ENCODE measurements at regions not wholly inside any gene's neighbourhood (a gene's known extent, or its start where the extent isn't known, plus 50 kb on each side); places are given as distances from the start of the nearest gene placed in this dataset.

DNA sequence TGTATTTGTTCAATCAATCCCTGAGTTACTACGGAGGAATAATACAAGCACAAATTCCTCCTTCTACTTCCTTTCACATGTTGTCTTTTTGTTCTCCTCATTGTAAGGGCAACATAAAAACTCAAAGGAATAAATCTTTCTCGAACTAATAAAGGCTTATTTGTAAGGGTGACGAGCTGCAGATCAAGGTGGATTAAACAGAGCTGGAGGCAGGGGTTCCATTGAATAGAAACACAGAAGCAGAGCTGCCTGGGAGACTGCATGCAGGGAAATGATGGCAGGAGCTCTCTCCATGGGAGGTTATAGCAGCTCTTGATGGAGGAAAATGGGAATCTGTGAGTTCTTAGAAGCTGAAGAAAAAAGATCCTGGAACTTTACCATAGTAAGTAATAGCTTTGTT is 160.2 kb downstream of the CYYR1 start:
- WGBS, 4 donors = 82 to 87% (median 84%) methylated on average over 3 of the region's 3 CpGs
- no peak for DNase-seq
- Histone ChIP-seq H3K27ac (no peak overlapping the region), H3K27me3 (no peaks in the 10 kb centered on the region), H3K4me1 (replicated peaks in 1 of 2) (no peaks in the 10 kb centered on the region), H3K36me3 (replicated peaks in 1 of 2) (no peaks in the 10 kb centered on the region), H3K4me3 (no peak overlapping the region), H3K9me3 (replicated peaks in 1 of 3) (no peaks in the 10 kb centered on the region)
- intact Hi-C loops (cut with DNase I) = no loop called here
- TF ChIP-seq, protein P1, sequence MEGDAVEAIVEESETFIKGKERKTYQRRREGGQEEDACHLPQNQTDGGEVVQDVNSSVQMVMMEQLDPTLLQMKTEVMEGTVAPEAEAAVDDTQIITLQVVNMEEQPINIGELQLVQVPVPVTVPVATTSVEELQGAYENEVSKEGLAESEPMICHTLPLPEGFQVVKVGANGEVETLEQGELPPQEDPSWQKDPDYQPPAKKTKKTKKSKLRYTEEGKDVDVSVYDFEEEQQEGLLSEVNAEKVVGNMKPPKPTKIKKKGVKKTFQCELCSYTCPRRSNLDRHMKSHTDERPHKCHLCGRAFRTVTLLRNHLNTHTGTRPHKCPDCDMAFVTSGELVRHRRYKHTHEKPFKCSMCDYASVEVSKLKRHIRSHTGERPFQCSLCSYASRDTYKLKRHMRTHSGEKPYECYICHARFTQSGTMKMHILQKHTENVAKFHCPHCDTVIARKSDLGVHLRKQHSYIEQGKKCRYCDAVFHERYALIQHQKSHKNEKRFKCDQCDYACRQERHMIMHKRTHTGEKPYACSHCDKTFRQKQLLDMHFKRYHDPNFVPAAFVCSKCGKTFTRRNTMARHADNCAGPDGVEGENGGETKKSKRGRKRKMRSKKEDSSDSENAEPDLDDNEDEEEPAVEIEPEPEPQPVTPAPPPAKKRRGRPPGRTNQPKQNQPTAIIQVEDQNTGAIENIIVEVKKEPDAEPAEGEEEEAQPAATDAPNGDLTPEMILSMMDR (IDR thresholded peaks at IDR 0.05) = no peak
- TF ChIP-seq POLR2A (IDR thresholded peaks at IDR 0.05) = no peak

DNA sequence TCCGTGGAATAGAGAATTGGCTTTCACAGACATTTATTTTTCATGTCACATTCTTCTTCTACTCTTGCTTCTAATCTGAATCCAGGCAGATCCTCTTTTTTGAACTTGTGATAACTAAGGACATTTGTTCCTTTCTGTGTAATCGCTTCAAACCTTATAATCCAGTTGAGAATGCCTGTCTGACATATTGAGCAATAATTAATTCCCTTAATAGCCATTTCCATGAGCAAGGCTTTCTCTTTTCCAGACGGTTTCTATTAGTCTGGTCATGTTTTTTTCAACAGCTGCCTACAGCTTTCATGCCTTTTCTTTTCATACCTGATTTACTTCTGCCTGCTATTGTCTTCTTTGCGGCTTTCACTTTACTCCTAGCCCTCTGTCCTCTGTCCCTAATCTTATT is 163.4 kb downstream of the CYYR1 start:
- intact Hi-C loops (cut with DNase I) = no loop called here
- no peak for DNase-seq
- H3K4me3 ChIP-seq = no peak overlapping the region
- H3K27me3 ChIP-seq = no peaks in the 10 kb centered on the region
- H3K36me3 ChIP-seq (replicated peaks in 1 of 2) = no peaks in the 10 kb centered on the region
- 54 to 65% (median 61%) methylated on average over 4 of the region's 4 CpGs for WGBS, 4 donors
- peaks cover 0 to 9% of the 10 kb centered on the region in 2 donors for H3K4me1 ChIP-seq (replicated peaks in 1 of 2)
- H3K9me3 ChIP-seq (replicated peaks in 1 of 3) = no peaks in the 10 kb centered on the region
- no peak for TF ChIP-seq POLR2A (IDR thresholded peaks at IDR 0.05)
- TF ChIP-seq, protein P1 (IDR thresholded peaks at IDR 0.05) = no peak
- H3K27ac ChIP-seq = no peak overlapping the region

DNA sequence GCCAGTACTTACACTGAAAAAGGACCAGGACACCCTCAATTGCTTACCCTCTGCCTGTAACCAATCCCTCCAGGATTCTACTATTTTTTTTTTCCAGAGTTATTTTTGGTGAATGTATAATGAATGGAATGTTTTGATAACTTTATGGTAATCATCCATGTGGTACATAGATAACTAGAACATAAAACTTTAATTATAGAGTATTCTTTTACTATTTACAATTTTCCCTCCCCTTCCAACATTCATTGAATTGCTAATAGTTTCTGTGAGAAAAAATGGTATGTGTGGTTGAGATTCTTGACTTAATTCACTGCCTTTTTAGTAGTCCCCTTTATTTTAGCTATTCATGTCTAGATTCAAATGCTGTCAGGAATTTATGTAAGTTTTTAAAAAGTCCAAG is 164.6 kb downstream of the CYYR1 start:
- no peak for DNase-seq
- intact Hi-C loops (cut with DNase I) = no loop called here

DNA sequence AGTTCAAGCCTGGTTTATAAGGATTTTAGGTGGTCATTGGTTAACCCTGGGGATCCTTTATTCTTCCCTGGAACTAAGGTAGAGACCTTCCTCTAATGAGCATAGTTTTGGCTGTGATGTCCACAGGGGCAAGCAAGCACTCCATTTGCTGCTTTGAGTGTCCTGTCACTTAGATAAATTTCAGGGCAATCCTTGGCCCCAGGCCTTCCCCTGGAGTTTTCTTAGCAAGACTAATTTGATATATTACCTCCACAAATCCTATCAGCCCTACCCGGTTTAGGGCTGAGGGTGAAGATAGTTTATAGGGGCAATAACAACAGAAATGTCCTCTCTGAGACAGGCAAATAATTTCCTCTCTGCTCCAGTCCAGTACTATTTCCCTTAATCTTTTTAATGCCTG is 166.6 kb downstream of the CYYR1 start:
- DNase-seq = no peak
- Histone ChIP-seq H3K36me3 (replicated peaks in 1 of 2) (no peaks in the 10 kb centered on the region), H3K27me3 (no peaks in the 10 kb centered on the region), H3K27ac (no peak overlapping the region), H3K4me1 (replicated peaks in 1 of 2) (peaks cover 0 to 9% of the 10 kb centered on the region in 2 donors), H3K4me3 (no peak overlapping the region), H3K9me3 (replicated peaks in 1 of 3) (no peaks in the 10 kb centered on the region)
- intact Hi-C loops (cut with DNase I) = no loop called here
- 25 to 29% (median 26%) methylated on average over 1 of the region's 1 CpG for WGBS, 4 donors
- no peak for TF ChIP-seq POLR2A (IDR thresholded peaks at IDR 0.05)
- TF ChIP-seq, protein P1 (IDR thresholded peaks at IDR 0.05) = no peak

More for the DNA sequence above, 164.6 kb downstream of the CYYR1 start:
- no peak for TF ChIP-seq POLR2A (IDR thresholded peaks at IDR 0.05)
- TF ChIP-seq, protein P1 (IDR thresholded peaks at IDR 0.05) = no peak
- no peak overlapping the region for H3K27ac ChIP-seq
- H3K36me3 ChIP-seq (replicated peaks in 1 of 2) = no peaks in the 10 kb centered on the region
- H3K9me3 ChIP-seq (replicated peaks in 1 of 3) = no peaks in the 10 kb centered on the region
- H3K4me3 ChIP-seq = no peak overlapping the region
- H3K4me1 ChIP-seq (replicated peaks in 1 of 2) = peaks cover 0 to 9% of the 10 kb centered on the region in 2 donors
- no peaks in the 10 kb centered on the region for H3K27me3 ChIP-seq
